HG02981 (cell line): ENCODE measurements at regions not wholly inside any gene's neighbourhood (a gene's known extent, or its start where the extent isn't known, plus 50 kb on each side); places are given as distances from the start of the nearest gene placed in this dataset.
"Not testable (repeated sequence)": the region's sequence is repeated elsewhere in the genome, so short reads cannot be mapped to it uniquely, and the experiment has no call there.

Experiments
- ATAC-seq: cut with Tn5 transposase; IDR thresholded peaks from one replicate; pipeline ENCODE4 v1.9.1; 2021; ENCODE audit warnings: mild to moderate bottlenecking, moderate library complexity; ENCODE audit not compliant: unreplicated experiment

DNA sequence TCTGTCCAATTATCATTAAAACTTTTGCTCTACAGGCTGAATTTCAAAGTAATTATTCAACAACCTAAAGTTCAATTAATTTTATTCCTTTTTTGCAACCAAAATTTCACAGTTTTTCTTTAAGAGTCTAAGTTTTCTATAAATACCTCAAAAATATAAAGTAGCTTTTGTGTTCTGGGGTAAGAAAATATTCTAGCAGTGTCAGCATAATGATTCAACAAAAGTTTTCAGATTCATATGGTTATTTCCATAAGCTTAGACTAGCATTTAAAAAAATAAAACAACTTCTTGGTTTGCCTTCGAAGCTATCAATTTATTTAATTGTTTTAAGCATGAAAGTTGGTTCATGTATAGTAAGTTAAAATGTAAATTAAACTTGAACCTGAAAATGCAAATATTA is 1962.3 kb upstream of the CDH6 start:
- no peak for ATAC-seq

DNA sequence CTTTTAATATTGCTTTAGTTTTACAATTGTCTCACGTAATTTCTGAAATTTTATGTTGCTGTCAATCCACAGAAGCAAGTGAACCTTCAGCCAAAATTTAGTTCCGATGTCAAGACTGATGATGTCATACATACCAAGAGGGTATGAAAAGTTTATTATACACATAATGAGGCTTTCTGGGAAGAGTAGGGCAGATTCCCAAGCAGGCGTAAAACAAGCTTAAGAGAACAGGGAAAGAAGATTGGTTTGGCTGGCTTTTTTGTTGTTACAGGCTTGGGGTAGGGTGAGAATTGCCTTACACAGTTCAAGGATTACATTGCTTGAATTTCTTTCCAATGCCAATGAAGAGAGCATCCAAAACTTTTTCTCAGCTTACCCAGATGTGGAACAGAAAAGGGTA is 1962.9 kb upstream of the CDH6 start:
- ATAC-seq: no peak

DNA sequence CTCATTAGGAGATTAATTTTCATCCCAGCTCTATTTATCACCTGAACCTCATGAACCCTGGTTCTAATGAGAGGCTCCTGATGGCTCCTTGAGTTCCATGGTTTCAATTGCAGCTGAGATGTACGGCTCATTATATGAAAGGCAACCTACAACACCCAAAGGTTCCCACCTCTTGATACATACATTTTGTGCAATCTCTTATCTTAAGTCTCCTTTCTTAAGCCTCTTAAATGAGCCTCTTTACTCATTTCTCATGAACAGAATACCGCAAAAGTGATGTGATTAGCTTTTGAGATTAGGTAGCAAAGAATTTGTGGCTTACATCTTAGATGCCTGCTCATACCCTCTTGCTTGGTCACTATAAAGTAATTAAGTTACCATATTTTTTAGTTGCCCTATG is 1964.0 kb upstream of the CDH6 start:
- no peak for ATAC-seq

DNA sequence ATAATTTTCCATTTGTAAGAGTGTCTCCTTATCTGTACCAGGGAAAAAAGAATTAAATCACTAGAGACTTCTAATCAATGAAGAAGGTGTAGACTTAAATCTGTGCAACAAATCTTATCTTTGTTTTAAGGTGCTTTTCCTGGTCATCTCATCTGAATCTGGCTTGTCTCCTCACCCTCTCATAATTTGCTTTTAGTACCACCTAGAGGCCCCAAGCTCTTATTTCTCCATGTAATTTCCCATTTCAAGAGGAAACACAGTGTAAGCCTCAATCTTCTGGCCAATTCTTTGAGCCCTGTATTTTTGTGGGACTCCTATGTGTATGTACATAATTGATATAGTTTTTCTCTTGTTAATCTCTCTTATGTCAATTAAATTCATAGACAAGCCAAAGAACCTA is 1975.3 kb upstream of the CDH6 start:
- ATAC-seq: no peak

DNA sequence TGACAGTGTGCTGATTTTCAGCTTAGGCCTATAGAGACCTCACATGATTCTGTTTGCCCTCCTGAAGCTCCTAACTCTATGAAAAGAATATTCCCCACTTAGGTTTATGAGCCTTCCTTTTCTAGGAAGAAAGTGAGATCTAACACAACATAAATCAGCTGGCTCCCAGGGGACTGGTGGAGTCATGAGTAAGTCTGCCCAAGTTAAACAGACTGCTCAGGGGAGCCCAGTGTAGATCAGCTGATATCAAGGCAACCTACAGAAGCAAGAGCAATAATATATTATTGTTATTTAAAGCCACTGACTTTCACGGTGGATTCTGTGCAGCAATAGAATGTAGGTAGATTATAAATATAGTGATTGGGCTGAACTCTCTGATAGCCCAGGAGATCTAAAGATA is 1978.6 kb upstream of the CDH6 start:
- no peak for ATAC-seq

DNA sequence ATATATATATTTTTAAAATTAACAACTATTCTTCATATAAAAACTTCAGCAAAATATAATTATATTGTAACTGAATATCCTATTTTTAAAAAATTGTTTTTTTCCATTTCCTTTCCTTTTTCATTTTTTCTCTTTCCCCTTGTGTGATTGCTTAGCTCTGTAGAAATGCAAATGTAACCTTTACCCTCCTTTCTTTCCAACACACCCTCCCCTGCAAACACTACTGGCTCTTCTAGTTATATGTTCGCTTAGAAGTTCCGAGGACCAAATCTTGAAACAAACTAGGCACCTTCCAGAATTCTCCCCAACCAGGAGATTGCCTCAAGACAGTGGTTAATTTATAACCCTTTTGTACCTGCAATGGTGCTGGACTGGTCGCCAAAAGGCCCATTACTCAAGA is 1980.0 kb upstream of the CDH6 start:
- no peak for ATAC-seq

DNA sequence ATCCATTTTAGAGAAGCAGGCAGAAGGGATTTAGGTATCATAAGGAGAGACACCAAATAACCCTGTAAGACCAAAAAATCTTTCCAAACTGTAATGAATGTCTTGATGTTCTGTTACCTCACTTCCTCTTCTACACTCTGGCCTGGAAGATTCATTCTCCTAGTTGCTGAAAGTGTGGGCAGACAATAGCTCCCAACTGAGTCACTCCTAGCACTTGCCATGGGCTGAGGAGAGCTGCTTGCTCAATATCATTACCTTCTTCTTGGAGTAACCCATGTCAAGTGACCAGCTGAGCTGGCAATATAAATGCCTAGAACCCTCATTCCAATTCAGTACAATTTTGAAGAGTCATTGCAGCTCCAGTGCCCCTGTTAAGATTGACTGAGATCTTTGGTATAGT is 1985.5 kb upstream of the CDH6 start:
- ATAC-seq: no peak

DNA sequence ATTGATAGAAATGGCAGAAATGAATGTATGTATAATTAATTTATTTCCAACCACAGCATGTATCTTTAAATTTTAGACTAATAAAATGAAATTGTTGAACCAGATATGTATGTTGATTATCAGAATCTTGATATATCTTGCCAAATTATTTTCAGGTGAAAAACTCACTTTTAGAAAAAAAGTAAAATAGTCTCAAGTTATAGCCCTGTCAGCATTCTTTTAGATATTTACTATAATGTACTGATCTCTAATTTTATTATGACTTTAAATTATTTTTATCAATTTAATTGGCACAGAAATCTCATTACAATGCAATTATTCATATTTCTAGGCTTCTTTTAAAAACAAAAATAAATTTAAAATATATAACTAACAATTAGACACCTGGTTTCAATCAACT is 1990.4 kb upstream of the CDH6 start:
- ATAC-seq: no peak

DNA sequence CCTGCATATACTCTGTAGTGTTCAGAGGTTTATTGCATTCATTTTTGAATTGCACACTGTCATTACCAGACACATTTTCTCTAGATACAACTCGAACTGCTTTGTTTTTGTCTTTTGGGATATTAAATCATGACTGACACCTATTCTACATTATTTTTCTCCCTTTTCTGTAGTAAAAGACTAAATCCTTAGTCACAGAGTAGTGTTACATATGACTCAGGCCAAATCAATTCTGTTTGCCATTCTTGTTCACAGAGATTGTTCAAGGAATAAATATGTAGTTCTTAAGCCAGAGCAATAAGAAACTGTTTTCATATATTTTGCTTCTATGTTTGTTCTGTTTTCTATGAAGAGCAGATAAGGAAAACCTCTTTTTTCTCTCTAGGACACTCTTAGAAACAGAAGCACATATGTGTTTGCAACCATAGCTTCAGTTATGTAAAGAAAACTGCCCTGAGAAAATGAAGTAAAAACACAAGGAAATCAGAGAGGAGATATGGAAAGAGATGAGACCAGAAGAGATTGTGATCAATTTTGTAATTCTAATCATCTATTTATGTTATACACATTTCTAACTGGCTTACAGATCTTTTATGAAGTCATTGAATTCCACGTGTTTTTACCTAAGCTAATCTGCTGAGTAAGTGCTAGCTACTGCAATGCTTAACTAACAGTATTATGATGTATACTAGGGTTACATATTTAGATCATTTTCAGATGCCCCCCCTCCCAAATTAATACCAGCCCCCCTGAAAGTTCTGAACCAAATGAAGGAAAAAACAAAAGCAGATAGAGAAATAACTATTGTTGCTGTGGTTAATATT is 1995.6 kb upstream of the CDH6 start:
- ATAC-seq: no peak

DNA sequence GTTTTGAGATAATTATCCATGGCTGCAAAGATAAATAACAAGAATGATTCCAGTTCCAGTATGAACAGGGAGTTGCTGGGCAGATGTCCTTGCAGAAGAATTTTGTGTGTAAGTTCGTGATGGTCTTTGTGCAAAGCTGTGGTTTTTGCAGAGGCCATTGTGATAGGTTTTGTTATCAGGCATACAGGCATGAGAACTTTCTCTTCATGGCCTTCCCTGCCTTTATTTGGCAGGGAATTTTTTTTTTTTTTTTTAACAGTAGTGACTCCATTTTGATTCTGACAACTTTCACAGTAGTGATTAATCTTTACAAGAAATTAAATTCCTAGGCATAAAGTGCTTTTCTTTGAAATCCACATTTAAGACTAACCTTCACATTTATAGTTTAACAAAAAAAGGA is 1999.5 kb upstream of the CDH6 start:
- no peak for ATAC-seq

DNA sequence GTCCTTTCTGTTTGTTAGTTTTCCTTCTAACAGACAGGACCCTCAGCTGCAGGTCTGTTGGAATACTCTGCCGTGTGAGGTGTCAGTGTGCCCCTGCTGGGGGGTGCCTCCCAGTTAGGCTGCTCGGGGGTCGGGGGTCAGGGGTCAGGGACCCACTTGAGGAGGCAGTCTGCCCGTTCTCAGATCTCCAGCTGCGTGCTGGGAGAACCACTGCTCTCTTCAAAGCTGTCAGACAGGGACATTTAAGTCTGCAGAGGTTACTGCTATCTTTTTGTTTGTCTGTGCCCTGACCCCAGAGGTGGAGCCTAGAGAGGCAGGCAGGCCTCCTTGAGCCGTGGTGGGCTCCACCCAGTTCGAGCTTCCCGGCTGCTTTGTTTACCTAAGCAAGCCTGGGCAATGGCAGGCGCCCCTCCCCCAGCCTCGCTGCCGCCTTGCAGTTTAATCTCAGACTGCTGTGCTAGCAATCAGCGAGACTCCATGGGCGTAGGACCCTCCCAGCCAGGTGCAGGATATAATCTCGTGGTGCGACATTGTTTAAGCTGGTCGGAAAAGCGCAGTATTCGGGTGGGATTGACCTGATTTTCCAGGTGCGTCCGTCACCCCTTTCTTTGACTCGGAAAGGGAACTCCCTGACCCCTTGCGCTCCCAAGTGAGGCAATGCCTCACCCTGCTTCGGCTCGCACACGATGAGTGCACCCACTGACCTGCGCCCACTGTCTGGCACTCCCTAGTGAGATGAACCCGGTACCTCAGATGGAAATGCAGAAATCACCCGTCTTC is 2002.0 kb upstream of the CDH6 start:
- not testable (repeated sequence) for ATAC-seq

DNA sequence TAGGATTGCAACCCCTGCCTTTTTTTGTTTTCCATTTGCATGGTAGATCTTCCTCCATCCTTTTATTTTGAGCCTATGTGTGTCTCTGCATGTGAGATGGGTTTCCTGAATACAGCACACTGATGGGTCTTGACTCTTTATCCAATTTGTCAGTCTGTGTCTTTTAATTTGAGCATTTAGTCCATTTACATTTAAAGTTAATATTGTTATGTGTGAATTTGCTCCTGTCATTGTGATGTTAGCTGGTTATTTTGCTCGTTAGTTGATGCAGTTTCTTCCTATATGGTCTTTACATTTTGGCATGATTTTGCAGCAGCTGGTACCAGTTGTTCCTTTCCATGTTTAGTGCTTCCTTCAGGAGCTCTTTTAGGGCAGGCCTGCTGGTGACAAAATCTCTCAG is 2003.1 kb upstream of the CDH6 start:
- ATAC-seq: not testable (repeated sequence)

DNA sequence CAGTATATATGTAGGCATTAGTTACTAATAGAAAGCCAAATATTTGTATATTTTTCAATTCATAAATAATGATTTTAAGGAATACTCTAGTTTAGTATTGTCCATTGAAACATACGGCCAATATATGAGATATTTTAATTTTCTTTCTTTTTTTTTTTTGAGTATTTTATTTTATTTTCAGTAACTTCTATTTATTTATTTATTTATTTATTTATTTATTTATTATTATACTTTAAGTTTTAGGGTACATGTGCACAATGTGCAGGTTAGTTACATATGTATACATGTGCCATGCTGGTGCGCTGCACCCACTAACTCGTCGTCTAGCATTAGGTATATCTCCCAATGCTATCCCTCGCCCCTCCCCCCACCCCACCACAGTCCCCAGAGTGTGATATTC is 2007.1 kb upstream of the CDH6 start:
- ATAC-seq: not testable (repeated sequence)

DNA sequence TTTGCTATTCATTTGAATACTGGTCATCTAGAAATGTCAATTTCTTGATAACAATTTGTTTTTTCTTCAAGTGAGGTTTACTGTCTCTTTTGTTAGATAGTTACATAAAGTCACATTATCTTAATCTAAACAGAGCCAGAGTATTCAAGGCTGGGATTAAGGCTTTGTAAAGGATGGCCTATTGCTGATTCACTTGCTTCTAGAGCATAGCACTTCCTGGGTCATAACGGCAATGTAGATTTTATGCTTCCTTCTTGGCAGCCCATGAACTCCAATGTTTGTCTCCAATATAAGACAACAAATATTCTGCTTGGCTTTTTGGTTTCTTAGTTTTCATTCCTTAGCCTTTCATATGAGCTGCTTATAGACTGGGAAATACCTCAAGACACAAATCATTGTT is 2007.9 kb upstream of the CDH6 start:
- no peak for ATAC-seq

DNA sequence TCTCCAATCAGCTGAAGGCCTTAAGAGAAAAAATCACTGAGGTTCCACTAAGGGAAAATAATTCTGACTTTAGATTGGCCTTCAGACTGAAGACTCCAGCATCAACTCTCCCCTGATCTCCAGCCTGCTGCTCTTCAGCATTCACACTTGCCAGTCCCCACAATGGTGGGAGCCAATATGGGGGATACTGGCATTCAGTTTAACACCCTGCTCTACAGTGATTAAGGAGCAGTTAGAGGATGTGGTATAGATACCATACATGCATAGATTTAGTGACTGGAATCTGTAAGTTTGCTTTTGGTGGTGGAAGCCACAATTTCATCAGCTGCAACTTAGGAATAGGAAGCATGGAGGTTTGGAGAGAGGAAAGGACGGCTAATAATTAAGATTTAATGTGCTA is 2017.7 kb upstream of the CDH6 start:
- no peak for ATAC-seq

DNA sequence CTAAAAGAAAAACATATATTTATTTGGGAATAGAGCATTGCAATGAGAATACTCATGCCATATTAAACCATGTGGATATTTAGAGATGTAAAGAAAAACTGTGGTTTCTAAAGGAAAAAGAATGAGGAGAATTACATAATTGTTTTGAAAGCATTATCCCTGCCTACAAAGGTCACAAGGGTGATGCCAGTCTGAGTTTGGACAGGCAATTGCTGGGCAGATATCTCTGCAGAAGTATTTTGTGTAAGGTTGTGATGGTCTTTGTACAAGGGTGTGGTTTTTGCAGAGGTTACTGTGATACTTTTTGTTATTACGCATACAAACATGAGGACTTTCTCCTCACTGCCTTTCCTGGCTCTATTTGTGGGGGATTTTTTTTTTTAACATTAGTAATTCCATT is 2022.9 kb upstream of the CDH6 start:
- no peak for ATAC-seq

DNA sequence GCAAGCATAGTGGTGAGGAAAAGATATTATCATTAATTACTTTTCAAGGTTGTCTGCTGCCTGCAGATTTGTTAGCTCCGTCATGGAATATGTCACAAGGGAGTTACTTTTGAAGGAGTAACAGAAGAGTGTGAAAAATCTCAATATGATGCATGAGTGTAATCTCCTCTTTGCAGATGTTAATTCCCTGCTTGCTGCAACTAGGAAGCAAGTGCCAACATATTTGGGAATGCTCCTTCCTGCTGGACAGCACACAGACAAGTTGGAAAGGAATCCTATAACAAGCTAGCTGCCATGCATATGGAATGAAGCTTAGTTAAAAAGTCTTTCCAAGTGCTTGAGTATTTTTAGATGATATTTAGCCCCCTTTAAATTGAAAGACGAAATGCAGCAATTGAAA is 2023.6 kb upstream of the CDH6 start:
- ATAC-seq: no peak

DNA sequence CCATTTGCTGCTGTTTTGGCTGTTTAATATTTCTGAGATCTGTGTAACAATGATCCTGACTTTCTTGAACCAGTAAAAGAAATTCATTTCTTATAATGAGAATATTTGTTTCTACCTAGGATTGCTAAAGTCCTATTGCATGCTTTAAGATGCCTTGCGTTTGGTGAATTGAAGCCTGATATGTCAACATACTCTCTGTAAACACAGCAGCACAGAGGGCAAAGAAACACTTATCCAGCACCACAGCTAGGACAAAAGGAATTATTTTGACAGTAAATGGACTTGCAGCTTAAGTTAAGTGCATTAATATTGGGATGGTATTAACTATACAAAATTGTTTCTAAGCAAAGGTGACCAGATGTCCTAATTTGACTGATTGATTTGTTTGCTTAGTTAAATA is 2031.2 kb upstream of the CDH6 start:
- ATAC-seq: no peak

DNA sequence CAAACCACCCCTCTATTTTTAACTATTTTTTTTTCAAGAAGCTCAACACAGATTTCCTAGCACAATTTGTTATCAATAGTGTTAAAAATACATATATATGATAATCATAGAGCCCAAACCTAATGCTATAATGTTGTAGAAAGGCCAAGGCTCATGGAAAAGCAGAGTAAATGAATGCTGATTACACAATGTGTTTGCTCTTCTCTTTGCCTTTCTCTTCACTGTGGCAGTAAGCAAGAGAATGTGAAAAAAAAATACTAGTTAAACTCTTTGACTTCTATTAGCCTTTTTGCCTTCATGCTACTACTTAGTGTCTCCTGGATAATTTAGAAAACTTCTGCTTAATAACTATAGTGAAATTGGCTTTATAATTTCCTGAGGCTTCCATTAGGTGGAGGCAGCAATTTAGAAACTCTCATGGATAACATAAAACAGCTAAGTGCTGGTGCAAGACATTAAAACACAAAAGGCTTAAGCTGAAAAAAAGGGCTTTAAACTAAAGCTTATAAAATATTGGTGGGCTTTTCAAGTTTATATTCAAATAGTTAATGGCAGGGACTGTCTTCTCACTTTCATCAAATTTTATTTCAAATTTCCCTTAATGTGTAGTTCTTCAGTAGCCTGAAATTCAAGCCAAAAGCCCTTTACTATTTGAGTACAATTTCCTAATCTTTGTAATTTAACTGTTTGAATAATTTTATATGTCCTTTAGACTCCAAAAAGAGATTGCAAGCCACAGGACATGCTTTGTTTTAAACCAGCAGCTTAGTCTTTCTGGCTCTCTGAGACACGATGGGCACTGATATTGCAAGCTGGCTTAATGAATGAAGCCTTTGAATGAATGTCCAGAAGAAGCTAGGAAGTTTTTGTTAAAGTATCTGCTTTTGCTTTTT is 2031.8 kb upstream of the CDH6 start:
- ATAC-seq: no peak

DNA sequence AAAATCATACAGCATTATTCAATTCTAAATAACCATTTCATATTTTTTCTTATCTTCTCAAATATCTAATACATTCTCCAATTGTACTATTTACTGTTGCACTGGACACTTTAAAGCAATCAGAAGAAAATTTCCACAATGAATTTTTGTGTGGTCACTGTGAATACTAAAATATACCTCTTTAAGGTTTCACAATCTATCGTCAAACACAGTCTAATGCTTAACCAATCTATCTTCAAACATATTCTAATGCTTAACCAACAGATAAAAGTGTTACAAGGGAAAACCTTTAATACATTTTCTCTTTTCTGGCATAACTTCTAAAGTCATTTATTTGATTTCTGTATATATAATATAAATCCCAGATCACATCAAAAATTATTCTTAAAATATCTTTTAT is 2035.5 kb upstream of the CDH6 start:
- ATAC-seq: no peak

DNA sequence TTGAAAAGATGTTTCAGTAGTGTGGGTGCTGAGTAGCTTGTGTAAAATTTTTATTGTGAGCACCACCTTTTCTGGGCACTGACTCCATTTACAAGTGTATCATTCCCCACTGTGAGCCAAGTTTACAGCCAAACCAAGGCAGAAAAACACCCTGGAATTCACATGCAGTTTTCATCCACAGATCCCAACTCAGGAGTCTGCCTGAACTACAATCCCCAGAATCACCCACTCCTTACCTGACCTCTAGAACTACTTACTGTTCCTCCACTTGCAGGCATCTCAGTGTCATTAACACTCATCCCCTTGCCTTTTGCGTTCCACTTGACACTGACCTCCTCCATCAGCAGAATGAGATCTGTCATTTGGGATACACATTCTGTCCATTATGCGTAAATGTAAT is 2042.6 kb upstream of the CDH6 start:
- no peak for ATAC-seq
